Skeletal muscle satellite cell (primary cell): ENCODE measurements at regions not wholly inside any gene's neighbourhood (a gene's known extent, or its start where the extent isn't known, plus 50 kb on each side); places are given as distances from the start of the nearest gene placed in this dataset.

Source experiments
- H3K27me3 ChIP-seq: 2 replicates; pipeline ENCODE4 v1.7.0; 2013; ENCODE audit warnings: low read length; ENCODE audit not compliant: control insufficient read depth, insufficient read depth
- H3K36me3 ChIP-seq: 2 replicates; pipeline ENCODE4 v1.7.0; 2013; ENCODE audit warnings: mild to moderate bottlenecking, control low read depth, low read length; ENCODE audit not compliant: insufficient read depth
- H3K4me1 ChIP-seq: 2 replicates; pipeline ENCODE4 v1.7.0; 2013; ENCODE audit warnings: low read length; ENCODE audit not compliant: control insufficient read depth, insufficient read depth
- H3K4me2 ChIP-seq: 2 replicates; pipeline ENCODE4 v1.7.0; 2013; ENCODE audit warnings: mild to moderate bottlenecking, low read length
- H3K4me3 ChIP-seq: 2 replicates; pipeline ENCODE4 v1.7.0; 2013; ENCODE audit warnings: low read length
- H3K9ac ChIP-seq: 2 replicates; pipeline ENCODE4 v1.7.0; 2013; ENCODE audit warnings: mild to moderate bottlenecking, low read depth, low read length, moderate library complexity
- H3K9me3 ChIP-seq: replicated peaks from 2 replicates; pipeline ENCODE4 v1.7.0; 2013; ENCODE audit warnings: mild to moderate bottlenecking, control low read depth, low read length

DNA sequence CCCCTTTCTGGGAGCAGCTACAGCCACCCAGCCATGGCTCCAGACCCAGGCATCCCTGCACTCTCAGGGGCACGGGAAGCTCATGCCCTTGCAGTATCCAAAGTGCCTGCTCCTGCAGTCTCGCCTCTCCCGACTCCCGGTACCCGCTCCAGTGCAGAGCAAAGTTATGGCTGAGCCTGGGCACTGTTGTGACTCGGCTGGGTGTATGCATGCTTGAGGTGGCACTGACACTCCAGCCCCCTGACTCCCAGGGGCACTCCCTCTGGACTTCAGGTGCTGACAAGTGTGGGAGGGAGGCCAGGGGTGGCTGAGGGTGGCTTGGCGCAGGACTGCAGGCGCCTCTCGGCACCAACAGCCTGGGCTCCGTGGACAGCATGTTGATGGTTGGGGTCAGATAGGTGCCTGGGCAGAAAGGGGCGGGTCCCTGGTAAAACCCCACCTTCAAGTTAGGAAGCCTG, 580.1 kb upstream of the ADGRL2 start:
- Histone ChIP-seq H3K4me1 (no peaks in the 10 kb centered on the region), H3K9ac (no peak overlapping the region), H3K9me3 (no peaks in the 10 kb centered on the region), H3K27me3 (no peaks in the 10 kb centered on the region), H3K36me3 (no peaks in the 10 kb centered on the region), H3K4me3 (no peak overlapping the region), H3K4me2 (no peak overlapping the region)

DNA sequence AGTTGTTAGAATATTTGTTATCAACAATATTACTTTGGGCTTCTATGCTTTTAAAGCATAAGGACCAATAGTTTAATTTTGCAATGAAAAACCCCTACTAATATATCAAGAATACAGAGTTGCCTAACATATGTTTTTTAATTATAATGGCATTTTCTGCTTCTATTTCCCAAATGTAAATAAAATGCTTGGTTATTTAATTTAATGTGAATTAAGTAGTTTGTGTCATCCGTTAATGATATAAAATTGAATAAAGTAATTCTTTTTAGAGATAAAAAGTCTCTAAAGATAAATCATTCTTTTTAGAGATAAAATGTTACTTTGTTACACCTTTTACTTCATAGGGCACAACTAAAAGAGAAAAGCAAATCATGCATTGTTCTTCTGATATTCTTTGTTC, 583.7 kb upstream of the ADGRL2 start:
- H3K9ac ChIP-seq = no peak overlapping the region
- no peaks in the 10 kb centered on the region for H3K9me3 ChIP-seq
- H3K4me1 ChIP-seq = no peaks in the 10 kb centered on the region
- no peak overlapping the region for H3K4me2 ChIP-seq
- no peaks in the 10 kb centered on the region for H3K27me3 ChIP-seq
- no peaks in the 10 kb centered on the region for H3K36me3 ChIP-seq
- no peak overlapping the region for H3K4me3 ChIP-seq

DNA sequence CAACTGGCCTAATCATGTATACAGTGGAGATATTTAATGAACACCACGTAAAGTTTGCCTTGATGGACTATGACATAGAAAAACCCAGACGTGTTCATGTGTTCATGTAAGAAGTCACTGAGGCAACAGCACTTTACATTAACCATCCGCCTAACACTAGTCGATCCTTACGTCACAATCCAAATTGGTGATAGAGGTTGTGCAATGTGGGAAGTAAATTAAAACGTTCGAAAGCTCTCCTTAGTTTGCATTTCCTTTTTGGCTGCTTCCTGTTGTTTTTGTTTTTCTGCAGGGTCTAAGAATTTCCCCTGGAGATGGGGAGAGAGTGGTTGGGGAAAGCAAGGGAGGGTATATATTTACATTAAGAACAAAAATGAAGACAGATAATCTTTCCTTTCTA, 587.5 kb upstream of the ADGRL2 start:
- no peaks in the 10 kb centered on the region for H3K4me1 ChIP-seq
- H3K9ac ChIP-seq = no peak overlapping the region
- H3K9me3 ChIP-seq = peaks cover 5% of the 10 kb centered on the region
- no peak overlapping the region for H3K4me2 ChIP-seq
- no peaks in the 10 kb centered on the region for H3K27me3 ChIP-seq
- H3K36me3 ChIP-seq = no peaks in the 10 kb centered on the region
- no peak overlapping the region for H3K4me3 ChIP-seq

DNA sequence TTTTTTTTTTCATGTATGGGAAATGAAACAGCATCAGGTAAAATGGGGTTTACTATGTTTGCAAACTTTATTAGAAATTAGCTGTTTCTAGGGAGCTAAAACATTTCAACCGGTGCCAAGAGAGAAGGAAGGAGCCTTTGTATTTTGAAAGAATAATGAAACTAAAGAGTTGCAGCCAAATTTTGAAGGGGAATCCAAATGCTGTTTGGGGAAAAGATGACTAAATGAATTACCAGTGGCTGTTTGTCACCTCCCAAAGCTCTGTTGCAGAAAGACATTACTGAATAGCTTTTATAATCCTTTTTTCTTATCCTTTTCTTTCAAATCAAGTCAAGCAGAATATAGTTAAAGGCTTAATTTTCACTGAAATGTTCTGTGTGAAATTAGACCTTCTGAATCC, 591.3 kb upstream of the ADGRL2 start:
- H3K4me3 ChIP-seq = no peak overlapping the region
- no peaks in the 10 kb centered on the region for H3K27me3 ChIP-seq
- peaks cover 5% of the 10 kb centered on the region for H3K9me3 ChIP-seq
- H3K9ac ChIP-seq = no peak overlapping the region
- no peaks in the 10 kb centered on the region for H3K36me3 ChIP-seq
- no peak overlapping the region for H3K4me2 ChIP-seq
- no peaks in the 10 kb centered on the region for H3K4me1 ChIP-seq

DNA sequence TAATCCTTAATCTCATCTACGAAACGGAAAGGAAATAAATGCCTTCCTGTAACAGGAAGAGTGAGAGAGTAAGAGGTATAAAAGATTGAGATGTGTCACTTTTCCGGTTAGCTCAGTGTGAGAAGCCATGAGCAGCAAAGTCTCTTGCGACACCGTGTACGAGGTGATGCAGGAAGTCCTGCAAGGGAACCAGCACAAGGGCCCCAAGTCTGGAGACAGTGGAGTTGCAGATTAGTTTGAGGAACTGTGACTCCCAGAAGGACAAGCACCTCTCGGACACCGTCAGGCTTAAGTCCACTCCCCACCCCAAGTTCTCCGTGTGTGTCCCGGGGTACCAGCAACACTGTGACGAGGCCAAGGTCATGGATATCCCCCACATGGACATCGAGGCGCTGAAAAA, 592.3 kb upstream of the ADGRL2 start:
- Histone ChIP-seq H3K4me2 (no peak overlapping the region), H3K4me3 (no peak overlapping the region), H3K36me3 (no peaks in the 10 kb centered on the region), H3K4me1 (no peaks in the 10 kb centered on the region), H3K27me3 (no peaks in the 10 kb centered on the region), H3K9ac (no peak overlapping the region), H3K9me3 (peaks cover 5% of the 10 kb centered on the region)

DNA sequence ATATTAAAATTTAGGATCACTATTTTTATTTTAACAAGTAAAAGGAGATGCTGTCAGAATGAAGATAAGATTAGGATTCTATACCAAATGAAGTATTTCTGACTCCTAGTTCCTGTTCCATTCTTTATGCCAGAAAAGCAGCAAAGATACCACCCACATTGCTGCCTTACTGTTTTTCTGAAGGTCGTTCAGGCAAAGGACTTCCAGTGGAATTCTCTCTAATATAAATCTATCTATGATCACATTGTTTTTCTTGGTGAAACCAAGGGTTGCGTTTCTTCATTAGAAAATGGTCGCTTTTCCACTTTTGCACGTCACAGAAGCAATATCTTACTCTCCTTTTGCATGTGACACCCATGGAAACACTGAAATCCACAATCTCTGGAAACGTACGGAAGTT, 594.8 kb upstream of the ADGRL2 start:
- Histone ChIP-seq H3K9me3 (no peaks in the 10 kb centered on the region), H3K4me2 (no peak overlapping the region), H3K27me3 (no peaks in the 10 kb centered on the region), H3K36me3 (no peaks in the 10 kb centered on the region), H3K9ac (no peak overlapping the region), H3K4me3 (no peak overlapping the region), H3K4me1 (no peaks in the 10 kb centered on the region)

DNA sequence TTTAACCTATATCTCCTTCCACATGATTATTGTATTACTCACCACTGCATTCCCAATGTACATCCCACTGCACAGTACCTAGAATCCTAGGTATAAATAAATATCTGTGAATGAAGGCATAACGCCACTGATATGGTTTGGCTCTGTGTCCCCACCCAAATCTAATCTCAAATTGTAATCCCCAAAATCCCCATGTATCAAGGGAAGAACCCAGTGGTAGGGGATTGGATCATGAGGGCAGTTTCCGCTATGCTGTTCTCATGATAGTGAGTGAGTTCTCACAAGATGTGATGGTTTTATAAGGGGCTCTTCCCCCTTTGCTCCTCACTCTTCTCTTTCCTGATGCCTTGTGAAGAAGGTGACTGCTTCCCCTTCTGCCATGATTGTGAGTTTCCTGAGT, 599.0 kb upstream of the ADGRL2 start:
- no peak overlapping the region for H3K9ac ChIP-seq
- H3K27me3 ChIP-seq = no peaks in the 10 kb centered on the region
- H3K9me3 ChIP-seq = no peaks in the 10 kb centered on the region
- H3K4me1 ChIP-seq = no peaks in the 10 kb centered on the region
- no peak overlapping the region for H3K4me3 ChIP-seq
- no peaks in the 10 kb centered on the region for H3K36me3 ChIP-seq
- H3K4me2 ChIP-seq = no peak overlapping the region

DNA sequence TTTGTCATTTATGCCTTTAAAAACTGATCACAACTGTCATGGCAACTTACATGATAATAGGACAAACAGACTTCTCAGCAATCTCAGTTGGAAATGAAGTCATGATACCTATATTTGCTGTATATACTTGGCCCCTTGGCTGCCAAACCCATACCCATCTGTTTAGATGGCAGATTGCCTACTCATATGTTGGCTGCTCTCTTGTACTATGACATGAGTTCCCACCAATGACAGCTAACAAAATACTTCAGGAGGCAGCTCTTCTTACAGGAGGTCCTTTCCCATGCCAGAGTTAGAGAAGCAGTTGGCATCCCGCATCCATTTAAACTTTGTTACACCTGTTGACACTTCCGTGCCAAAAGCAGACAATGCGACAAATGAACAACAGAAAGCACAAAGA, 603.1 kb upstream of the ADGRL2 start:
- no peak overlapping the region for H3K4me3 ChIP-seq
- no peak overlapping the region for H3K9ac ChIP-seq
- H3K4me2 ChIP-seq = no peak overlapping the region
- H3K4me1 ChIP-seq = no peaks in the 10 kb centered on the region
- H3K36me3 ChIP-seq = no peaks in the 10 kb centered on the region
- no peaks in the 10 kb centered on the region for H3K27me3 ChIP-seq
- no peaks in the 10 kb centered on the region for H3K9me3 ChIP-seq

DNA sequence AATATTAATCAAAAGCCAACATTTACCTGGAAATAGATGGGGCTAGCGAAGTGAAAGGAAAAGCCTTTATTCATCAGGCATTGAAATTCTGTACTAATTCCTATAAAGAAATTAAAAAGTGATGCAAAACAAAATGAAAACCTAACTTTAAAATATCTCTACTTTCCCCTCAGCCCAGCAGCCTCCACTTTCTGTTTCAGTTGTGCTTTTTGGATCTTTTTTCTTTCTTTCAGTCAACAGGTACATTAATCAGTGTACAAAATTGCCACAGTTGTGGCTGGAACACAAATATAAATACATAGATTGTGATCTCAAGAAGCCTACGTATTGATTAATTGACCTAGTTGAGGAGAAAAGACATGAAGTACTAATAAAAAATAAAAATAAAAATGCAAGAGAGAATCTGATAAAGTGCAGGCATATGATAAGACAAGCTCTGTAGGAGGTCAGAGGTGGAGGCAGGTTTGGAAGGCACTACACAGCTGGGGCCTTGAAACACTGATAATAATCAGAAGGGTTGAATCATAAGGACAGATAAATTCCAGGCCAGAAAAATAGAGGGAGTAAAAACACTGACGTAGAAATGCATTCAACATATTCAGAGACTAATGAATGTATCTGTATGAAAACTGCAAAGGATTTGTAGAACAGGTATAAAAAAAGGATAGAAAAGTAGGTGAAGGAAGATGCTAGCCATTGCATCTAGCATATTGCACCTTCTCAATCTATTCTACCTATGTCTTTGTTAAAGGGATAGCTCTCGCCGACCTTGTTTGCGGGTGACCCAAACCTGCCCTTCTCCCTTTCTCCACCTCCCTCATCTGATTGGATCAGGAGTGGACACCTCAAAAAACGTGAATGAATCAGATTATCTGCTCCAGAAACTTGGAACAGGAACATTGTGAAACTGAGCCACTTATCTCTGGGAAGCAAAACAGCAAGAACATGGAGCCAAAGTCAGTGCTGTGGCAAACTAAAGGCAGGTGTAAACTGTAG, 607.8 kb upstream of the ADGRL2 start:
- Histone ChIP-seq H3K9me3 (no peaks in the 10 kb centered on the region), H3K4me3 (no peak overlapping the region), H3K4me2 (no peak overlapping the region), H3K9ac (no peak overlapping the region), H3K4me1 (no peaks in the 10 kb centered on the region), H3K27me3 (no peaks in the 10 kb centered on the region), H3K36me3 (no peaks in the 10 kb centered on the region)

DNA sequence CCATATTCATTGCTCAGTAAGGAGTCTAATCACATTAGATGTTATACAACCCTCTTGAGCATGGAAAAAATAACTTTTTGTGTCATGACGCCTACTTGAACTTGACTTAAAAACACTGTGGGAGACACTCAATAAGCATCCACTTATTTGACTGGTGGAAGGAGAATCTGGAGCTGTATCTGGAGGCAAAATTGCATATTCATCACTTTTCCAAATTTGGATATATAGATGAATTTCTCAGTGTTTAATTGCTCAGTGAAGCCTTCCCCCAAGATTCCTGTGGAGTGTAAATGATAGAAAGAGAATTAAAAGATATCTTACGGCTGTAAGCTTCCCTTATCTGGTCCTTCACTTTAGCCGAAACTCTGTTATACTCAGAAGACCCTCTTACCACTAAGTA, 610.7 kb upstream of the ADGRL2 start:
- Histone ChIP-seq H3K4me1 (no peaks in the 10 kb centered on the region), H3K4me2 (no peak overlapping the region)

DNA sequence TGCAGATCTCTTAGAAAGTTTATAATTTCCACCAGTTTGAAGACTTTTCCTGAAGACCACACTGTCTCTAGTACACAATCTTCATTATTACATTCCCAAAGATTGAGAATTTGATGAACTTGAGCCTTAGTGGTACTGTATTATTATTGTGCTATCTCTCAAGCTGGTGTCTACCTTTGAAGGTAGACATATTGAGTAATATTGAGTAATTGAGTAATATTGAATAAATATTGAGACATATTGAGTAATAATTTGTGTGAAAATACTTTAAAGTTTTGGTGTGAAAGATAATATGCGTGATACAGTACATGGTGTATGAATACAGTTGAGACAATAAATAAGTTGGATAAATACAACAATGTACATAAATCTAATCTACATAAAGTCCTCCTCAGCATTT, 613.1 kb upstream of the ADGRL2 start:
- Histone ChIP-seq H3K4me1 (no peaks in the 10 kb centered on the region), H3K9me3 (peaks cover 4% of the 10 kb centered on the region), H3K27me3 (no peaks in the 10 kb centered on the region), H3K4me2 (no peak overlapping the region), H3K9ac (no peak overlapping the region), H3K36me3 (no peaks in the 10 kb centered on the region), H3K4me3 (no peak overlapping the region)

More for the DNA sequence above, 610.7 kb upstream of the ADGRL2 start:
- no peaks in the 10 kb centered on the region for H3K36me3 ChIP-seq
- H3K9ac ChIP-seq = no peak overlapping the region
- H3K9me3 ChIP-seq = no peaks in the 10 kb centered on the region
- no peak overlapping the region for H3K4me3 ChIP-seq
- H3K27me3 ChIP-seq = no peaks in the 10 kb centered on the region

DNA sequence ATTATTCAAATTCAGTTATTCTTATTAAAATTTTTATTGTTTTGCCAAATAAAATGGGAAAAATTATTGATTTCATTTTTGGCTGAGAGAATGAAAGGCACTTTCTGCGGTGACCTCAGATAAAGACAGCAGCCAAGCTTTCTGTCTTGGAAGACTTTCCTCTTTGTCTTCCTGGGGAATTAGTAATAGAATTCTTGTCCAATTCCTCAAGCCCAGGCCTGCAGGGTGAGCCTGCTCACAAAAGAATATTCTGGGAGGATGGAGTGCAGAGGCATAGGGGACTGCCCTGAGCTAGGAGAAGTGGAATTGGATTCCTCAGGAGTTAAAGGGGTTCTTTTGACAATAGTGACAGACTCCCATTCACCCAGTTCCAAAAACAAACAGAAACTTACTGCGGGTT, 614.5 kb upstream of the ADGRL2 start:
- no peak overlapping the region for H3K4me3 ChIP-seq
- peaks cover 4% of the 10 kb centered on the region for H3K9me3 ChIP-seq
- no peaks in the 10 kb centered on the region for H3K27me3 ChIP-seq
- H3K36me3 ChIP-seq = no peaks in the 10 kb centered on the region
- H3K4me2 ChIP-seq = no peak overlapping the region
- H3K9ac ChIP-seq = no peak overlapping the region
- no peaks in the 10 kb centered on the region for H3K4me1 ChIP-seq
